SH-SY5Y (cell line): ENCODE measurements at regions not wholly inside any gene's neighbourhood (a gene's known extent, or its start where the extent isn't known, plus 50 kb on each side); places are given as distances from the start of the nearest gene placed in this dataset.

ENCODE experiments used
- GATA2 ChIP-seq: IDR thresholded peaks from 2 replicates; pipeline ENCODE4 v1.6.1; 2011; ENCODE audit warnings: mild to moderate bottlenecking, low read depth, low read length
- GATA3 ChIP-seq: IDR thresholded peaks from 2 replicates; pipeline ENCODE4 v1.6.1; 2011; ENCODE audit warnings: low read depth, mild to moderate bottlenecking, low read length, moderate library complexity

GRCh38 chr12:124177276-124177950, 117.5 kb upstream of the RFLNA start:
- TF ChIP-seq GATA2, result no peak
- no peak for TF ChIP-seq GATA3
